ENCODE measurements at regions not wholly inside any gene's neighbourhood (a gene's known extent, or its start where the extent isn't known, plus 50 kb on each side); places are given as distances from the start of the nearest gene placed in this dataset.

- no peak for DNase-seq (ENCODE audit: low read depth, low spot score)
- no peak for TF ChIP-seq CTCF (IDR thresholded peaks at IDR 0.05; ENCODE audit: insufficient read depth, low read length, missing control alignments)
- ChIA-PET POLR2A (no interaction called here), CTCF (no interaction called here)
- H3K4me3 ChIP-seq (ENCODE audit: low read depth, low read length), result no peak overlapping the region
Measured at GRCh38 chr14:80264702-80265101, 53.4 kb upstream of the DIO2 start.
